Superior temporal gyrus (tissue), 1 donor: ENCODE measurements at regions not wholly inside any gene's neighbourhood (a gene's known extent, or its start where the extent isn't known, plus 50 kb on each side); places are given as distances from the start of the nearest gene placed in this dataset.

Source experiments
- DNase-seq: peaks from one replicate; pipeline ENCODE4 v3.0.0-alpha.2; 2016; ENCODE audit errors: extremely low spot score

GRCh38 chr9:103615994-103616393, 478.1 kb upstream of the SMC2 start:
- no peak for DNase-seq

- peak; percentile 77 for DNase-seq
Measured at GRCh38 chr9:103617046-103617445, 477.1 kb upstream of the SMC2 start.

- DNase-seq, result no peak
Measured at GRCh38 chr9:103625161-103625804, 468.8 kb upstream of the SMC2 start.

GRCh38 chr9:103627731-103628130, 466.4 kb upstream of the SMC2 start:
- no peak for DNase-seq

GRCh38 chr9:103649086-103649485, 445.0 kb upstream of the SMC2 start:
- no peak for DNase-seq

GRCh38 chr9:103658156-103658555, 436.0 kb upstream of the SMC2 start:
- no peak for DNase-seq

GRCh38 chr9:103660830-103661229, 433.3 kb upstream of the SMC2 start:
- DNase-seq, result no peak

- no peak for DNase-seq
Measured at GRCh38 chr9:103661663-103662062, 432.4 kb upstream of the SMC2 start.

GRCh38 chr9:103669296-103669695, 424.8 kb upstream of the SMC2 start:
- no peak for DNase-seq

- DNase-seq, result no peak
Measured at GRCh38 chr9:103674271-103674670, 419.8 kb upstream of the SMC2 start.

GRCh38 chr9:103680581-103680980, 413.5 kb upstream of the SMC2 start:
- no peak for DNase-seq

GRCh38 chr9:103681435-103681834, 412.7 kb upstream of the SMC2 start:
- DNase-seq, result no peak

- DNase-seq, result no peak
Measured at GRCh38 chr9:103700195-103700962, 393.7 kb upstream of the SMC2 start.

- DNase-seq, result no peak
Measured at GRCh38 chr9:103702572-103702971, 391.5 kb upstream of the SMC2 start.

- no peak for DNase-seq
Measured at GRCh38 chr9:103707181-103707580, 386.9 kb upstream of the SMC2 start.

GRCh38 chr9:103709366-103709765, 384.7 kb upstream of the SMC2 start:
- no peak for DNase-seq

- DNase-seq, result no peak
Measured at GRCh38 chr9:103713631-103714030, 380.5 kb upstream of the SMC2 start.

GRCh38 chr9:103714992-103715391, 379.1 kb upstream of the SMC2 start:
- DNase-seq, result no peak

- no peak for DNase-seq
Measured at GRCh38 chr9:103721056-103721455, 373.1 kb upstream of the SMC2 start.

GRCh38 chr9:103730866-103731265, 363.2 kb upstream of the SMC2 start:
- DNase-seq, result no peak

- DNase-seq, result no peak
Measured at GRCh38 chr9:103731541-103731940, 362.6 kb upstream of the SMC2 start.

GRCh38 chr9:103734471-103734870, 359.6 kb upstream of the SMC2 start:
- DNase-seq, result no peak

- no peak for DNase-seq
Measured at GRCh38 chr9:103755441-103755840, 338.7 kb upstream of the SMC2 start.

- no peak for DNase-seq
Measured at GRCh38 chr9:103755986-103756385, 338.1 kb upstream of the SMC2 start.
